HG02642 (cell line): ENCODE measurements at regions not wholly inside any gene's neighbourhood (a gene's known extent, or its start where the extent isn't known, plus 50 kb on each side); places are given as distances from the start of the nearest gene placed in this dataset.
"Not testable (repeated sequence)": the region's sequence is repeated elsewhere in the genome, so short reads cannot be mapped to it uniquely, and the experiment has no call there.

Experiments
- ATAC-seq: cut with Tn5 transposase; IDR thresholded peaks from one replicate; pipeline ENCODE4 v1.9.1; 2021; ENCODE audit warnings: mild to moderate bottlenecking; ENCODE audit not compliant: unreplicated experiment, poor library complexity

DNA sequence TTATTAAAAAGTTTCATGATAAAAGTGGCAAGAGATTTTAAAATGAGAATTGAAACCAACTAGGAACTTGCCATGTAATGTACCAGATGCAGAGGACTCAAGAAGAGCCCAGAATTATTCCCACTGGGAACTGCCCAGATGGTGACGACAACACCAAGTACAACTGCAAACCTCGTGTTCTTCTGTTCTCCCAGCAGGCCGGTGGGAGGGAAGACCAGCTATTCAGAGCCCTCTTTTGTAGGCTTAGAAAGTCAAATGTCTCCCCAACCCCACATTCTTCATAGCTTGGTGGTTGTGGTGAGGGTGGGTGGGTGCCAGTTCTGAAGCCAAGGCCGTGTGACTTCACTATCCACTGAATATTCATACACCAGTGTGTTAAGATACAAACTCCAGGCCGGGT lies 54.3 kb upstream of the ITGB1 start:
- no peak for ATAC-seq

DNA sequence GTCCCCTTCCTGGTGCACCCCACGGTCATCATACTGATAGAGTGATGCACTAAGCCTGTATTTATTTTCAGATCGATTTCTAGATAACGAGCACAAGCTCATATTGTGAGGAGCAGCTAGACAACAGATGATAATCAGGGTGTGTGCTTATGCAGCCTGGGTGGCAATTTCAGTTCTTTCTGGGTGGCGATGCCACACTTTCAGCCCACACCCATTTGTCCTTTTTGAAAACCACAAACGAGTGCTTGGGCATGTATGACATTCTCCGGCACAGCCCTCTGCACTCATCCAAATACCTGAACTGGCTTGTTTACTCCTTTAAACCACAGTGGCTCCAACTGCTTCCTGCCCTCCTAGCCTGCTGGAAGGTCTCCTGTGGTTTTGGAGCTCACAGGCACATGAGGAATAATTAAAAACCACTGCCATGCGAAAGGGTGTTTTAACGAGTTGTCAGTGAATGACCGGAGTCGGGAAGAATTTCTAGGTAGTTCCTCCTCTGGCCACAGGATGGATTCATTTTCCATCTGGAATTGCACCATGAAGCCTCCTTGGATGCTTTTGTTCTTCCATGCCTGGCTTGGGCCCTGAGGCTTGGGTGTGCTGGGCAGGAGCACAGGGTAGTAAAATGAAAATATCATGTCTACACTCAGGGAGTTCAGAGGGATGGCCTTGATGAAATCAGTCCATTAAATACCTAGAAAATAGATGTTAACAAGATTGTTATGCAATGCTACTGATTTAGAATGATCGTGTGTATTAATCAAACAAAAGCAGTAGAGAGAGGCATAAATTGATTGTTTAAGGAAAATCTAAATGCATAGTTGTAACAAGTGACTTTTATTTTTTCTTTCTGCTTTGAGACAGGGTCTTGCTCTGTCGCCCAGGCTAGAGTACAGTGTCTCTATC lies 52.4 kb upstream of the ITGB1 start:
- ATAC-seq = no peak

DNA sequence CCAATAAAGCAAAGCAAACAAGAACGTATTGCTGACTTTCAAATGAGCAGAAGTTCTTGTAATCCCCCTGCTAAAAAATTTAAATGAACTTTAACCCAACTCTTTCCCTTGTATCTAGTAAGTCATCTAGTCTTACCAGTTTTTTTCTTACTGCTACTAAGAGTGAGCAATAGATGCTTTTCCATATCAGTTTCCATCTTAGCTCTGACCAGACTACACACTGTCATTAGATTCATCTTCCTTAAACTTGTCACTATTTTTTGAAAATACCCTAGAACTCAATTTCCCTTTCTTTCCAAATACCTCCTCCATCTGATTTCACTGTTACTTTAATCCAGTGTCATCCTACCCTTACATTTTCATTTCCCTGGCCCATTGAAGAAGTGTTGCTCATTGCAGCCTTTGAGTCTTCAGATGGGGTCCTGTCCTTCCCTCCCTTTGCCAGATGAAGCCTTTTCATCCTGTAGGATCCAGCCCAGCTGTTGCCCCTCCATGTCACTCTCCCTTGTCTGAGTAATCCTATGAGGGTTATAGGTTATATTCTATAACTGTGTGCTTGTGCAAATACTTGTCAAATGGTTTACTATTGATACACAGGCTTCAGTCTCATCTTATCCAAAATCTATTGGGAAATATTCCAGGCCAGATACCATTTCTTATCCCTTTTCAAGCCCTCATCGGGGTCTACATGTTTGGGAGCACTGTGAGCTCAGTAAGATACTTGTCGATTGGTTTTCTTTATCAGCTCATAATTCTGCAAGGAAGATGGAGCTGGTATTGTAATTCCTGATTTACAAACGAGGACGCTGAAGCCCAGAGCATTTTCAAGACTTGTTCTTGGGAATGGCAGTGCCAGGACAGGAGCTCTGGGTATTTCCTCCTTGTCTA lies 51.5 kb upstream of the ITGB1 start:
- no peak for ATAC-seq

DNA sequence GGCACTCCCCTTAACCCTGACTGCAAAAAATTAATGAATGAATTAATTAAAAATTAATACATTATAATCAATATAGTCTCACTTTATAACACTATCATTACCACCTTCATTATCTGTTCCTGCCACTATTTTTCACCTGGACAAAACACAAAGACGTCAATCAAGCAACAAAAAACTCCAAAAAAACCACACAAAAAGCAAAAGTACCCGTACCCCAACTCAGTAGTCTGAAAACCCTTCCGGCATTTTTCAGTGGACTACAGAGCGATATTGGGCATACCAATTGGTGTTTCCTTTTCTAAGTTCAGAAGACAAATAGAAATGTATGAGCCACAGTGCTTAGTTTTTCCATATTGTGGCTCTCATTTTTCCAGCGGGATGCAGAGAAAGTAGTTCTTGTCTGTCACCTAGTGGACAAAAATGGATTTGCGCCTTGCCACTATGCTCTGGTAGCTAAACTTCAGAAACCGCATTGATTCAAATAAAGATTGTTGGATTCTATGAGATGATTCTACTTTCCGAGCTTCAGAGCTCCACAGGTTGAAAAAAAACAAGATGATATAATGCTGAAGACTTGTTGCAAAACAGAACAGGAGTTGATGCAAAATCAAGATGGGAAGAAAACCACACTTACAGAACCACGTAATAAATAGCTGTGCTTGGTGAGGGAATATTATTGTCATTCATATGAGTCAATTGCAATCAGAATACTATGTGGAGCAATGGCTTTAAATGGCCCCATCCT lies 50.6 kb upstream of the ITGB1 start:
- no peak for ATAC-seq

DNA sequence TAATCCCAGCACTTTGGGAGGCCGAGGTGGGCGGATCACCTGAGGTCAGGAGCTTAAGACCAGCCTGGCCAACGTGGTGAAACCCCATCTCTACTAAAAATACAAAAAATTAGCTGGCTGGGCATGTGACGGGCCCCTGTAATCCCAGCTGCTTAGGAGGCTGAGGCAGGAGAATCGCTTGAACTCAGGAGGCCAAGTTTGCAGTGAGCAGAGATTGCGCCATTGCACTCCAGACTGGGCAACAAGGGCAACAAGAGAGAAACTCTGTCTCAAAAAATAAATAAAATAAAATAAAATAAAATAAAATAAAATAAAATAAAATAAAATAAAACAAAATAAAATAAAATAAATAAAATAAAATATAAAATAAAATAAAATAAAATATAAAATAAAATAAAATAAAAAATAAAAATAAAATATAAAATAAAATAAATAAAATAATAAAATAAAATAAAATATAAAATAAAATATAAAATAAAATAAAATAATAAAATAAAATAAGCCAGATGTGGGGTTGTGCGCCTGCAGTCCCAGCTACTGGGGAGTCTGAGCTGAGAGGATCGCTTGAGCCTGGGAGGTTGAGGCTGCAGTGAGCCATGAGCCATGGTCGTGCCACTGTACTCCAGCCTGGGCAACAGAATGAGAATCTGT lies 49.8 kb upstream of the ITGB1 start:
- not testable (repeated sequence) for ATAC-seq
